ENCODE measurements at regions not wholly inside any gene's neighbourhood (a gene's known extent, or its start where the extent isn't known, plus 50 kb on each side); places are given as distances from the start of the nearest gene placed in this dataset.

- BruUV-seq (replicated peaks): no TSS peak
- TF ChIP-seq, protein P1, sequence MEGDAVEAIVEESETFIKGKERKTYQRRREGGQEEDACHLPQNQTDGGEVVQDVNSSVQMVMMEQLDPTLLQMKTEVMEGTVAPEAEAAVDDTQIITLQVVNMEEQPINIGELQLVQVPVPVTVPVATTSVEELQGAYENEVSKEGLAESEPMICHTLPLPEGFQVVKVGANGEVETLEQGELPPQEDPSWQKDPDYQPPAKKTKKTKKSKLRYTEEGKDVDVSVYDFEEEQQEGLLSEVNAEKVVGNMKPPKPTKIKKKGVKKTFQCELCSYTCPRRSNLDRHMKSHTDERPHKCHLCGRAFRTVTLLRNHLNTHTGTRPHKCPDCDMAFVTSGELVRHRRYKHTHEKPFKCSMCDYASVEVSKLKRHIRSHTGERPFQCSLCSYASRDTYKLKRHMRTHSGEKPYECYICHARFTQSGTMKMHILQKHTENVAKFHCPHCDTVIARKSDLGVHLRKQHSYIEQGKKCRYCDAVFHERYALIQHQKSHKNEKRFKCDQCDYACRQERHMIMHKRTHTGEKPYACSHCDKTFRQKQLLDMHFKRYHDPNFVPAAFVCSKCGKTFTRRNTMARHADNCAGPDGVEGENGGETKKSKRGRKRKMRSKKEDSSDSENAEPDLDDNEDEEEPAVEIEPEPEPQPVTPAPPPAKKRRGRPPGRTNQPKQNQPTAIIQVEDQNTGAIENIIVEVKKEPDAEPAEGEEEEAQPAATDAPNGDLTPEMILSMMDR (conservative IDR thresholded peaks at IDR 0.05; ENCODE audit: low read depth, low read length): no peak
- no peak for TF ChIP-seq EZH2 (IDR thresholded peaks at IDR 0.05; ENCODE audit: borderline replicate concordance, low read depth, low read length, poor library complexity, severe bottlenecking)
- Histone ChIP-seq H3K27ac (ENCODE audit: low read depth, low read length, poor library complexity, severe bottlenecking) (no peak overlapping the region), H3K4me1 (ENCODE audit: insufficient read depth, low read length, poor library complexity, severe bottlenecking) (peaks cover 5% of the 10 kb centered on the region), H3K36me3 (ENCODE audit: insufficient read depth, low read length, poor library complexity, severe bottlenecking) (no peaks in the 10 kb centered on the region), H3K9me3 (ENCODE audit: low read depth, low read length, poor library complexity, severe bottlenecking) (no peaks in the 10 kb centered on the region), H3K4me3 (ENCODE audit: low read depth, low read length, poor library complexity, severe bottlenecking) (no peak overlapping the region), H3K27me3 (replicated peaks; ENCODE audit: insufficient read depth, low read depth, low read length, poor library complexity) (no peaks in the 10 kb centered on the region)
- no peak for DNase-seq (ENCODE audit: low spot score)
- ChIA-PET CTCF (no interaction called here), POLR2A (ENCODE audit: low non-redundant PET) (no interaction called here)
- intact Hi-C loops (cut with micrococcal nuclease; ENCODE audit: unreplicated experiment): no loop called here
Measured at GRCh38 chr9:84177407-84177806, 163.2 kb downstream of the SLC28A3 start.

- Histone ChIP-seq H3K9me3 (ENCODE audit: low read depth, low read length, poor library complexity, severe bottlenecking) (no peaks in the 10 kb centered on the region), H3K27me3 (replicated peaks; ENCODE audit: insufficient read depth, low read depth, low read length, poor library complexity) (no peaks in the 10 kb centered on the region), H3K4me1 (ENCODE audit: insufficient read depth, low read length, poor library complexity, severe bottlenecking) (peaks cover 8% of the 10 kb centered on the region), H3K36me3 (ENCODE audit: insufficient read depth, low read length, poor library complexity, severe bottlenecking) (no peaks in the 10 kb centered on the region), H3K27ac (ENCODE audit: low read depth, low read length, poor library complexity, severe bottlenecking) (no peak overlapping the region), H3K4me3 (ENCODE audit: low read depth, low read length, poor library complexity, severe bottlenecking) (no peak overlapping the region)
- BruUV-seq (replicated peaks): no TSS peak
- TF ChIP-seq, protein P1 (conservative IDR thresholded peaks at IDR 0.05; ENCODE audit: low read depth, low read length): no peak
- TF ChIP-seq EZH2 (IDR thresholded peaks at IDR 0.05; ENCODE audit: borderline replicate concordance, low read depth, low read length, poor library complexity, severe bottlenecking): no peak
- intact Hi-C loops (cut with micrococcal nuclease; ENCODE audit: unreplicated experiment): no loop called here
- ChIA-PET CTCF (no interaction called here), POLR2A (ENCODE audit: low non-redundant PET) (no interaction called here)
- DNase-seq (ENCODE audit: low spot score): no peak
Measured at GRCh38 chr9:84179531-84179930, 161.0 kb downstream of the SLC28A3 start.

DNA sequence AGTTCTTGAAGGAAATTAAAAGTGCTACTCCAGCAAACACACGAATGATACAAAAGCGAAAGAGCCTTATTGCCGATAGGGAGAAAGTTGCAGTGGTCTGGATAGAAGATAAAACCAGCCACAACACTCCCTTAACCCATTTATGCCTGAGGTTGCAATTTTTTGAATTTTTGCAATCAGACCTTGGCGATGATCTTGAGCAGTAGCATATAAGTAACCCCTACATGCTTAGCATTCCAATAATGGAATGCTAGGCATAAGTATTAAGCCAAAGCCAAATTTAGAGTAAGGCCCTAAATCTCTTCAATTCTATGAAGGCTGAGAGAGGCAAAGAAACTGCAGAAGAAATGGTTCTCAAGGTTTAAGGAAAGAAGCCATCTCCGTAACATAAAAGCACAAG is 153.5 kb downstream of the SLC28A3 start:
- BruUV-seq (replicated peaks): no TSS peak
- no peak overlapping the region for H3K27ac ChIP-seq (ENCODE audit: low read depth, low read length, poor library complexity, severe bottlenecking)
- intact Hi-C loops (cut with micrococcal nuclease; ENCODE audit: unreplicated experiment): no loop called here
- no peaks in the 10 kb centered on the region for H3K36me3 ChIP-seq (ENCODE audit: insufficient read depth, low read length, poor library complexity, severe bottlenecking)
- POLR2A ChIA-PET (ENCODE audit: low non-redundant PET): no interaction called here
- TF ChIP-seq, protein P1 (conservative IDR thresholded peaks at IDR 0.05; ENCODE audit: low read depth, low read length): no peak
- TF ChIP-seq EZH2 (IDR thresholded peaks at IDR 0.05; ENCODE audit: borderline replicate concordance, low read depth, low read length, poor library complexity, severe bottlenecking): no peak
- no peak for DNase-seq (ENCODE audit: low spot score)
- CTCF ChIA-PET: no interaction called here
- peaks cover 7% of the 10 kb centered on the region for H3K27me3 ChIP-seq (replicated peaks; ENCODE audit: insufficient read depth, low read depth, low read length, poor library complexity)
- peaks cover 6% of the 10 kb centered on the region for H3K4me1 ChIP-seq (ENCODE audit: insufficient read depth, low read length, poor library complexity, severe bottlenecking)
- no peak overlapping the region for H3K4me3 ChIP-seq (ENCODE audit: low read depth, low read length, poor library complexity, severe bottlenecking)
- H3K9me3 ChIP-seq (ENCODE audit: low read depth, low read length, poor library complexity, severe bottlenecking): no peaks in the 10 kb centered on the region
